EH (cell line): ENCODE measurements at regions not wholly inside any gene's neighbourhood (a gene's known extent, or its start where the extent isn't known, plus 50 kb on each side); places are given as distances from the start of the nearest gene placed in this dataset.

Experiments
- DNase-seq: peaks from one replicate; pipeline ENCODE4 v3.0.0-alpha.2; 2015; ENCODE audit warnings: low read depth

- DNase-seq: no peak
Measured at GRCh38 chr12:124687174-124687902, 119.9 kb upstream of the NCOR2 start.

GRCh38 chr12:124686370-124687173 is 119.2 kb upstream of the NCOR2 start:
- DNase-seq: peak; percentile 41

- peak; percentile 90 for DNase-seq
Measured at GRCh38 chr12:124685689-124686369, 118.4 kb upstream of the NCOR2 start.

GRCh38 chr12:124684971-124685688 is 117.7 kb upstream of the NCOR2 start:
- peak; percentile 82 for DNase-seq

- peak; percentile 32 for DNase-seq
Measured at GRCh38 chr12:124684496-124684895, 117.1 kb upstream of the NCOR2 start.

- peak; percentile 37 for DNase-seq
Measured at GRCh38 chr12:124683152-124684124, 116.0 kb upstream of the NCOR2 start.

- no peak for DNase-seq
Measured at GRCh38 chr12:124682425-124683151, 115.2 kb upstream of the NCOR2 start.

- DNase-seq: peak; percentile 78
Measured at GRCh38 chr12:124681779-124682391, 114.5 kb upstream of the NCOR2 start.

- DNase-seq: peak; percentile 80
Measured at GRCh38 chr12:124680863-124681778, 113.7 kb upstream of the NCOR2 start.

GRCh38 chr12:124679533-124680371 is 112.3 kb upstream of the NCOR2 start:
- peak; percentile 37 for DNase-seq

- DNase-seq: no peak
Measured at GRCh38 chr12:124679047-124679446, 111.6 kb upstream of the NCOR2 start.

- DNase-seq: no peak
Measured at GRCh38 chr12:124678421-124678893, 111.0 kb upstream of the NCOR2 start.

GRCh38 chr12:124677552-124678356 is 110.3 kb upstream of the NCOR2 start:
- no peak for DNase-seq

- DNase-seq: no peak
Measured at GRCh38 chr12:124676714-124677462, 109.5 kb upstream of the NCOR2 start.

- peak; percentile 59 for DNase-seq
Measured at GRCh38 chr12:124675881-124676713, 108.7 kb upstream of the NCOR2 start.
